GM18519 (cell line): ENCODE measurements at regions not wholly inside any gene's neighbourhood (a gene's known extent, or its start where the extent isn't known, plus 50 kb on each side); places are given as distances from the start of the nearest gene placed in this dataset.

Source experiments
- ATAC-seq: cut with Tn5 transposase; IDR thresholded peaks from one replicate; pipeline ENCODE4 v1.9.1; 2021; ENCODE audit warnings: mild to moderate bottlenecking, moderate library complexity; ENCODE audit not compliant: unreplicated experiment, low FRiP score

- no peak for ATAC-seq
Measured at GRCh38 chr15:47331829-47332393, 385.4 kb upstream of the SEMA6D start.

GRCh38 chr15:47332481-47332880, 384.8 kb upstream of the SEMA6D start:
- ATAC-seq = no peak

- no peak for ATAC-seq
Measured at GRCh38 chr15:47333734-47334133, 383.6 kb upstream of the SEMA6D start.

GRCh38 chr15:47334805-47335535, 382.3 kb upstream of the SEMA6D start:
- no peak for ATAC-seq

- no peak for ATAC-seq
Measured at GRCh38 chr15:47337106-47337505, 380.2 kb upstream of the SEMA6D start.

GRCh38 chr15:47337836-47338235, 379.5 kb upstream of the SEMA6D start:
- ATAC-seq = no peak

- ATAC-seq = no peak
Measured at GRCh38 chr15:47338771-47339170, 378.5 kb upstream of the SEMA6D start.

GRCh38 chr15:47339800-47340570, 377.3 kb upstream of the SEMA6D start:
- ATAC-seq = no peak

- no peak for ATAC-seq
Measured at GRCh38 chr15:47340571-47340920, 376.8 kb upstream of the SEMA6D start.

DNA sequence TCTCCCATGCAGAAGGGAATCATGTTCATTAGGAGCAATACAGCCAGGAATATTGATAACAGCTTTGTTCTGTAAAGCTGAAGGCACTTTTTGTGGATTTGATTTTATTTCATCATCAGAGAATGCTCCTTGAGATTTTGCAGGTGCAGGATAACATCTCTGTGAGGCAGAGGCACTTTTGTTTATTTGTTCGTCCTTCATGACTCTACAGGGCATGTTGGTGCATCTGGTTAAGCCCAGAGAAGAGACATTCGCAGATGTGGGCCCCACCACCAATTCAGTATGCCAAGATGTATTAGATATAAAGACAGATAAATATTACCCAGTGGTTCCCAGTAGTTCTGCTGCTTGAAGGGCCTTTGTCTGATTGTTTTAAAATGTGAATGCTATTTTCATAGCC, 368.1 kb upstream of the SEMA6D start:
- no peak for ATAC-seq

GRCh38 chr15:47351501-47351900, 365.8 kb upstream of the SEMA6D start:
- ATAC-seq = no peak

GRCh38 chr15:47352217-47352616, 365.1 kb upstream of the SEMA6D start:
- ATAC-seq = no peak

- ATAC-seq = no peak
Measured at GRCh38 chr15:47355759-47356158, 361.5 kb upstream of the SEMA6D start.

GRCh38 chr15:47356297-47356696, 361.0 kb upstream of the SEMA6D start:
- no peak for ATAC-seq

DNA sequence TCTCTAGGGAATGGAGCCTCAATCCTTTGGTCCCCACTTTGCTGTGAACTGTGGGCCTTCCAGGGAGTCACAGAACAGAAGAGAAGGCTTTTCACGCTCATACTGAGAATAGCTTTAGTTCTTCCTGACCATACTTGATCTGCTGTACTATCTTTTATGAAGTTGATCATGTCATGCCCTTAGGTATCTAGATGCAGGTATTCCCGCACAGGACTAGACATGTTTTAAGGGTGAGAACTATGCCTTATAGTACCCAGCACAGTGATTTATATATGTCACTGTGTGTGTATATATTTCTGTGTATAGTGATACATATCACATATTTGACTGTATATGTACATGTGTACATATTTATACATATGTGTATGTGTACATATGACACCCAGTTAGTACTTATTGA, 358.4 kb upstream of the SEMA6D start:
- no peak for ATAC-seq

- ATAC-seq = no peak
Measured at GRCh38 chr15:47360305-47360704, 357.0 kb upstream of the SEMA6D start.

DNA sequence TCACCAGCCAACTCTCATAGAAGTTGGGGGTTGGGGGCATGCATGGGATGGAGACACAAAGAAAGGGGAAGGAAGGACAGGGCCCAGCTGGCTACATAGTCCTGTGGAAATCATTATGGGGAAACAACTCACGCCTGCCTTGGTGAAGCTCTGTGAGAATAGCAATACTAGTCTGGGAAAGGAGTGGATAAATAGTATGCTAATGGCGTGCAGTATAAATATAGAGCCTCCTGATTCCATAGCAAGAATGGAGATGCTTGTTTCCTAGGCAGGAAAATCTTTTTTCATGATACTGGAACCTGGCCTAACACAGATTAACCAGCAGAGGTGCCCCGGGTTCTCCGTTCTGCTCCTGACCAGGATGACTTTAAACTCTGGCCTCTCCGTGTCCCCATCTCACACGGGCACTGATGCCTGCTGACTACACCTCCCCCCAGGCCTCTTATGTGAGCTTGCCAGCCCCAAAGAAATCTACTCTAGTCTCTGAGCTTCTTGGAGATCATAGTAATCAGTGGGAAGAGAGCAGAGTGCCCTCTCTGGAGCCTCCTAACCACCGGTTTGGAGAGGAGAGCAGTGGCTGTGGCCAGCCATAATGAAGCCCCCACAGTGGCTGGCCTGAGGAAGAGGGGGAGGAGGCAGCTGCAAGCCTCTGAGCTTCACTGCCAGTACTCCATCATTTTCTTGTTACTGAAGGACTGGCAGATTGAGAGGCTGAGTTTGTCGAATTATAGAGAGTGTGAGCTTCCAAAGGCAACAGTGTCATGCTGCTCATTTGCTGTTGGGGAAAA, 355.0 kb upstream of the SEMA6D start:
- ATAC-seq = no peak

DNA sequence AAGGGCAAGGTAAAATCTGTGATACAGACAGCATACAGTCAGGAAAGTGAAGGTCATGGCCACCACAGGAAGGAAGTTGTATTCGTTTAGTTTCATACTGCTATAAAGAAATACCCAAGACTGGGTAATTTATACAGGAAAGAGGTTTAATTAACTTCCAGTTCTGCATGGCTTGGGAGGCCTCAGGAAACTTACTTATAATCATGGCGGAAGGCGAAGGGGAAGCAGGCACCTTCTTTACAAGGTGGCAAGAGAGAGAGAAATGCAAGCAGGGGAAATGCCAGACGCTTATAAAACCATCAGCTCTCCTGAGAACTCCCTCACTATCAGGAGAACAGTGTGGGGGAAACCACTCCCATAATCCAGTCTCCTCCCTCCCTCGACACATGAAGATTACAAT, 353.7 kb upstream of the SEMA6D start:
- no peak for ATAC-seq

GRCh38 chr15:47364230-47365141, 352.8 kb upstream of the SEMA6D start:
- no peak for ATAC-seq

GRCh38 chr15:47366884-47367283, 350.4 kb upstream of the SEMA6D start:
- ATAC-seq = no peak
